Dendritic cell treated with granulocyte-macrophage colony-stimulating factor and Interleukin-4, amounts not matched to agents 40 ng/mL and 50 ng/mL, for 4 days (primary cell): ENCODE measurements at regions not wholly inside any gene's neighbourhood (a gene's known extent, or its start where the extent isn't known, plus 50 kb on each side); places are given as distances from the start of the nearest gene placed in this dataset.

Source experiments
- H3K27ac Mint-ChIP-seq: one replicate; pipeline ENCODE4 v1.8.0; 2022; ENCODE audit warnings: mild to moderate bottlenecking, mixed read lengths
- H3K27me3 Mint-ChIP-seq: one replicate; pipeline ENCODE4 v1.8.0; 2022; ENCODE audit warnings: mild to moderate bottlenecking, mixed read lengths
- H3K36me3 Mint-ChIP-seq: one replicate; pipeline ENCODE4 v1.8.0; 2022; ENCODE audit warnings: low read depth, mixed read lengths
- H3K4me1 Mint-ChIP-seq: one replicate; pipeline ENCODE4 v1.8.0; 2022; ENCODE audit warnings: low read depth, mixed read lengths
- H3K4me3 Mint-ChIP-seq: one replicate; pipeline ENCODE4 v1.8.0; 2022; ENCODE audit warnings: mild to moderate bottlenecking, moderate library complexity, mixed read lengths
- H3K9me3 Mint-ChIP-seq: one replicate; pipeline ENCODE4 v1.8.0; 2022; ENCODE audit warnings: mixed read lengths
- intact Hi-C: fragments of 100-400 bp; cut with micrococcal nuclease; formaldehyde crosslinking; loops from one replicate; pipeline ENCODE4 v1.15.0; 2022

- no peaks in the 10 kb centered on the region for H3K27me3 Mint-ChIP-seq
- peaks cover 13% of the 10 kb centered on the region for H3K4me1 Mint-ChIP-seq
- no peak overlapping the region for H3K4me3 Mint-ChIP-seq
- no peak overlapping the region for H3K27ac Mint-ChIP-seq
- H3K36me3 Mint-ChIP-seq, result no peaks in the 10 kb centered on the region
- H3K9me3 Mint-ChIP-seq, result no peaks in the 10 kb centered on the region
- intact Hi-C loops, result no loop called here
Observed at GRCh38 chr3:135788146-135788545, 177.4 kb upstream of the PPP2R3A start.

GRCh38 chr3:135788978-135789377 lies 176.6 kb upstream of the PPP2R3A start:
- no peak overlapping the region for H3K4me3 Mint-ChIP-seq
- H3K27me3 Mint-ChIP-seq, result no peaks in the 10 kb centered on the region
- no peaks in the 10 kb centered on the region for H3K36me3 Mint-ChIP-seq
- H3K27ac Mint-ChIP-seq, result no peak overlapping the region
- no peaks in the 10 kb centered on the region for H3K9me3 Mint-ChIP-seq
- peaks cover 13% of the 10 kb centered on the region for H3K4me1 Mint-ChIP-seq
- intact Hi-C loops, result no loop called here

- Mint-ChIP-seq H3K36me3 (no peaks in the 10 kb centered on the region), H3K4me3 (no peak overlapping the region), H3K27ac (no peak overlapping the region), H3K4me1 (no peaks in the 10 kb centered on the region), H3K9me3 (peaks cover 8% of the 10 kb centered on the region), H3K27me3 (no peaks in the 10 kb centered on the region)
- intact Hi-C loops, result no loop called here
Observed at GRCh38 chr3:135792174-135792573, 173.4 kb upstream of the PPP2R3A start.

- H3K4me3 Mint-ChIP-seq, result no peak overlapping the region
- intact Hi-C loops, result no loop called here
- no peak overlapping the region for H3K27ac Mint-ChIP-seq
- H3K9me3 Mint-ChIP-seq, result peaks cover 8% of the 10 kb centered on the region
- H3K27me3 Mint-ChIP-seq, result no peaks in the 10 kb centered on the region
- H3K4me1 Mint-ChIP-seq, result no peaks in the 10 kb centered on the region
- H3K36me3 Mint-ChIP-seq, result no peaks in the 10 kb centered on the region
Observed at GRCh38 chr3:135792858-135793475, 172.6 kb upstream of the PPP2R3A start.

- no peaks in the 10 kb centered on the region for H3K27me3 Mint-ChIP-seq
- intact Hi-C loops, result no loop called here
Observed at GRCh38 chr3:135800071-135800549, 165.4 kb upstream of the PPP2R3A start.

GRCh38 chr3:135801018-135801417 lies 164.5 kb upstream of the PPP2R3A start:
- peaks cover 6% of the 10 kb centered on the region for H3K9me3 Mint-ChIP-seq
- H3K36me3 Mint-ChIP-seq, result no peaks in the 10 kb centered on the region
- intact Hi-C loops, result no loop called here
- no peaks in the 10 kb centered on the region for H3K27me3 Mint-ChIP-seq
- no peak overlapping the region for H3K4me3 Mint-ChIP-seq
- H3K27ac Mint-ChIP-seq, result no peak overlapping the region
- H3K4me1 Mint-ChIP-seq, result no peaks in the 10 kb centered on the region

More at GRCh38 chr3:135800071-135800549, 165.4 kb upstream of the PPP2R3A start:
- Mint-ChIP-seq H3K4me3 (no peak overlapping the region), H3K36me3 (no peaks in the 10 kb centered on the region), H3K27ac (no peak overlapping the region), H3K4me1 (no peaks in the 10 kb centered on the region), H3K9me3 (peaks cover 8% of the 10 kb centered on the region)

GRCh38 chr3:135802171-135802570 lies 163.4 kb upstream of the PPP2R3A start:
- H3K4me3 Mint-ChIP-seq, result no peak overlapping the region
- H3K27me3 Mint-ChIP-seq, result no peaks in the 10 kb centered on the region
- H3K27ac Mint-ChIP-seq, result no peak overlapping the region
- intact Hi-C loops, result no loop called here
- H3K9me3 Mint-ChIP-seq, result no peaks in the 10 kb centered on the region
- H3K4me1 Mint-ChIP-seq, result no peaks in the 10 kb centered on the region
- H3K36me3 Mint-ChIP-seq, result no peaks in the 10 kb centered on the region

GRCh38 chr3:135803028-135803692 lies 162.4 kb upstream of the PPP2R3A start:
- Mint-ChIP-seq H3K27ac (no peak overlapping the region), H3K9me3 (no peaks in the 10 kb centered on the region), H3K4me3 (no peak overlapping the region), H3K4me1 (no peaks in the 10 kb centered on the region), H3K27me3 (no peaks in the 10 kb centered on the region), H3K36me3 (no peaks in the 10 kb centered on the region)
- intact Hi-C loops, result no loop called here

- Mint-ChIP-seq H3K36me3 (no peaks in the 10 kb centered on the region), H3K27me3 (no peaks in the 10 kb centered on the region), H3K9me3 (no peaks in the 10 kb centered on the region), H3K27ac (no peak overlapping the region), H3K4me1 (no peaks in the 10 kb centered on the region), H3K4me3 (no peak overlapping the region)
- intact Hi-C loops, result no loop called here
Observed at GRCh38 chr3:135805752-135806151, 159.8 kb upstream of the PPP2R3A start.

GRCh38 chr3:135806317-135806716 lies 159.2 kb upstream of the PPP2R3A start:
- no peak overlapping the region for H3K4me3 Mint-ChIP-seq
- H3K36me3 Mint-ChIP-seq, result no peaks in the 10 kb centered on the region
- no peaks in the 10 kb centered on the region for H3K9me3 Mint-ChIP-seq
- intact Hi-C loops, result no loop called here
- H3K4me1 Mint-ChIP-seq, result no peaks in the 10 kb centered on the region
- no peaks in the 10 kb centered on the region for H3K27me3 Mint-ChIP-seq
- no peak overlapping the region for H3K27ac Mint-ChIP-seq

GRCh38 chr3:135807879-135808278 lies 157.6 kb upstream of the PPP2R3A start:
- no peaks in the 10 kb centered on the region for H3K9me3 Mint-ChIP-seq
- no peaks in the 10 kb centered on the region for H3K4me1 Mint-ChIP-seq
- H3K27ac Mint-ChIP-seq, result no peak overlapping the region
- no peaks in the 10 kb centered on the region for H3K36me3 Mint-ChIP-seq
- H3K4me3 Mint-ChIP-seq, result no peak overlapping the region
- intact Hi-C loops, result no loop called here
- H3K27me3 Mint-ChIP-seq, result no peaks in the 10 kb centered on the region

- H3K4me3 Mint-ChIP-seq, result no peak overlapping the region
- no peak overlapping the region for H3K27ac Mint-ChIP-seq
- no peaks in the 10 kb centered on the region for H3K27me3 Mint-ChIP-seq
- no peaks in the 10 kb centered on the region for H3K4me1 Mint-ChIP-seq
- intact Hi-C loops, result no loop called here
- no peaks in the 10 kb centered on the region for H3K36me3 Mint-ChIP-seq
- H3K9me3 Mint-ChIP-seq, result no peaks in the 10 kb centered on the region
Observed at GRCh38 chr3:135809021-135809634, 156.4 kb upstream of the PPP2R3A start.

- Mint-ChIP-seq H3K4me1 (no peaks in the 10 kb centered on the region), H3K4me3 (no peak overlapping the region), H3K9me3 (no peaks in the 10 kb centered on the region), H3K27me3 (no peaks in the 10 kb centered on the region), H3K27ac (no peak overlapping the region), H3K36me3 (no peaks in the 10 kb centered on the region)
- intact Hi-C loops, result no loop called here
Observed at GRCh38 chr3:135811651-135812050, 153.9 kb upstream of the PPP2R3A start.

- Mint-ChIP-seq H3K27ac (no peak overlapping the region), H3K9me3 (no peaks in the 10 kb centered on the region), H3K4me3 (no peak overlapping the region), H3K36me3 (no peaks in the 10 kb centered on the region), H3K27me3 (no peaks in the 10 kb centered on the region), H3K4me1 (no peaks in the 10 kb centered on the region)
- intact Hi-C loops, result no loop called here
Observed at GRCh38 chr3:135812057-135812456, 153.5 kb upstream of the PPP2R3A start.
